OCI-LY3 (cell line): ENCODE measurements at regions not wholly inside any gene's neighbourhood (a gene's known extent, or its start where the extent isn't known, plus 50 kb on each side); places are given as distances from the start of the nearest gene placed in this dataset.

Experiments
- EZH2phosphoT487 ChIP-seq: fragments of 200-600 bp; shearing (Covaris generic); IDR thresholded peaks from 2 replicates; pipeline ENCODE4 v1.6.1; 2018; ENCODE audit warnings: antibody characterized with exemption, mixed run types, low read depth
- TF ChIP-seq, protein P1 (sequence below): fragments of 200-600, 300-600 bp; sonication (generic); IDR thresholded peaks from 2 replicates; pipeline ENCODE4 v1.5.1; 2014; ENCODE audit warnings: antibody characterized with exemption, low read length, low read depth

- TF ChIP-seq, protein P1, sequence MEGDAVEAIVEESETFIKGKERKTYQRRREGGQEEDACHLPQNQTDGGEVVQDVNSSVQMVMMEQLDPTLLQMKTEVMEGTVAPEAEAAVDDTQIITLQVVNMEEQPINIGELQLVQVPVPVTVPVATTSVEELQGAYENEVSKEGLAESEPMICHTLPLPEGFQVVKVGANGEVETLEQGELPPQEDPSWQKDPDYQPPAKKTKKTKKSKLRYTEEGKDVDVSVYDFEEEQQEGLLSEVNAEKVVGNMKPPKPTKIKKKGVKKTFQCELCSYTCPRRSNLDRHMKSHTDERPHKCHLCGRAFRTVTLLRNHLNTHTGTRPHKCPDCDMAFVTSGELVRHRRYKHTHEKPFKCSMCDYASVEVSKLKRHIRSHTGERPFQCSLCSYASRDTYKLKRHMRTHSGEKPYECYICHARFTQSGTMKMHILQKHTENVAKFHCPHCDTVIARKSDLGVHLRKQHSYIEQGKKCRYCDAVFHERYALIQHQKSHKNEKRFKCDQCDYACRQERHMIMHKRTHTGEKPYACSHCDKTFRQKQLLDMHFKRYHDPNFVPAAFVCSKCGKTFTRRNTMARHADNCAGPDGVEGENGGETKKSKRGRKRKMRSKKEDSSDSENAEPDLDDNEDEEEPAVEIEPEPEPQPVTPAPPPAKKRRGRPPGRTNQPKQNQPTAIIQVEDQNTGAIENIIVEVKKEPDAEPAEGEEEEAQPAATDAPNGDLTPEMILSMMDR, result no peak
- no peak for TF ChIP-seq EZH2phosphoT487
These were observed 326.8 kb upstream of the SLC30A5 start for GRCh38 chr5:68766952-68767464.
